AG09319 (cell line): ENCODE measurements at regions not wholly inside any gene's neighbourhood (a gene's known extent, or its start where the extent isn't known, plus 50 kb on each side); places are given as distances from the start of the nearest gene placed in this dataset.

Source experiments
- DNase-seq: peaks from one replicate; pipeline ENCODE4 v3.0.0-alpha.2; 2010; ENCODE audit warnings: low read depth; ENCODE audit errors: extremely low read depth
- CTCF ChIP-seq: IDR thresholded peaks from 2 replicates; pipeline ENCODE4 v1.5.1; 2011; ENCODE audit warnings: low read depth, mild to moderate bottlenecking, inconsistent platforms, low read length, moderate library complexity

GRCh38 chr9:1726993-1727759 lies 288.0 kb upstream of the SMARCA2 start:
- no peak for TF ChIP-seq CTCF
- DNase-seq, result no peak

GRCh38 chr9:1729631-1730030 lies 285.5 kb upstream of the SMARCA2 start:
- DNase-seq, result no peak
- no peak for TF ChIP-seq CTCF

- DNase-seq, result no peak
Observed at GRCh38 chr9:1732670-1733069, 282.5 kb upstream of the SMARCA2 start.

GRCh38 chr9:1738511-1739100 lies 276.5 kb upstream of the SMARCA2 start:
- no peak for TF ChIP-seq CTCF
- DNase-seq, result no peak

More at GRCh38 chr9:1732670-1733069, 282.5 kb upstream of the SMARCA2 start:
- TF ChIP-seq CTCF, result no peak; the same call in 1 of the 2 replicates

- no peak for DNase-seq
Observed at GRCh38 chr9:1743121-1743960, 271.8 kb upstream of the SMARCA2 start.

GRCh38 chr9:1745980-1746379 lies 269.2 kb upstream of the SMARCA2 start:
- TF ChIP-seq CTCF, result no peak
- DNase-seq, result no peak

More at GRCh38 chr9:1743121-1743960, 271.8 kb upstream of the SMARCA2 start:
- TF ChIP-seq CTCF, result no peak

GRCh38 chr9:1747417-1747967 lies 267.7 kb upstream of the SMARCA2 start:
- TF ChIP-seq CTCF, result no peak
- DNase-seq, result no peak
